Pancreas (tissue), 10 donors: ENCODE measurements at regions not wholly inside any gene's neighbourhood (a gene's known extent, or its start where the extent isn't known, plus 50 kb on each side); places are given as distances from the start of the nearest gene placed in this dataset.

ENCODE experiments used
- ATAC-seq, 4 donors: fragments of 200-7000 bp; cut with Tn5 transposase; one replicate each; pipeline versions ENCODE4 v1.8.0 to v1.9.1; 2020; ENCODE audit warnings: mild to moderate bottlenecking in 4 of 4, moderate library complexity in 4 of 4
- DNase-seq, 6 donors: peaks; one replicate each; pipeline ENCODE4 v3.0.0-alpha.2; 2020
- FAIRE-seq: peaks from 2 replicates; lab custom pipeline; 2012; peaks lifted over from hg19 to GRCh38; lab: Jason Lieb, UNC
- H3K27ac ChIP-seq, 4 donors: fragments of 200-600 bp; sonication (generic); 1 replicate in 3 of 4; 2 replicates in 1 of 4; pipeline versions ENCODE4 v1.5.0 to v1.8.0; 2020
- H3K27me3 ChIP-seq, 4 donors: fragments of 200-600 bp; one replicate each; pipeline ENCODE4 v1.8.0; 2021
- H3K36me3 ChIP-seq, 3 donors: fragments of 200-600 bp; sonication (generic) in 1 of 3; one replicate each; pipeline versions ENCODE4 v1.5.0 to v1.8.0; 2020 to 2021
- H3K4me1 ChIP-seq, 3 donors: fragments of 200-600 bp; one replicate each; pipeline ENCODE4 v1.8.0; 2021
- H3K4me3 ChIP-seq, 4 donors: fragments of 200-600 bp; sonication (generic) in 2 of 4; one replicate each; pipeline versions ENCODE4 v1.5.0 to v1.8.0; 2020 to 2021
- H3K9me3 ChIP-seq, 4 donors: fragments of 200-600 bp; one replicate each; pipeline ENCODE4 v1.8.0; 2021
- CTCF ChIP-seq, 4 donors: fragments of 200-600 bp; sonication (generic) in 3 of 4; IDR thresholded peaks; one replicate each; pipeline versions ENCODE4 v1.5.0 to v1.8.0; 2021; ENCODE audit warnings: antibody characterized with exemption in 4 of 4
- WGBS, 2 donors: extraction: QIAGEN DNeasy Blood & Tissue Kit; methylation state at CpG; one replicate each; pipeline ENCODE4 v1.1.7; 2013; 5-methylcytosine and 5-hydroxymethylcytosine counted together
- intact Hi-C, 3 donors: fragments of 100-400 bp; cut with DNase I; formaldehyde crosslinking; loops; one replicate each; pipeline versions ENCODE4 v1.11.1 to v1.14.2; 2022
- donor health status: healthy with polysubstance abuse.
- donor health status: DM: no; HTN: no; CAD: no; lungs with moderate emphysema.
- donor health status: DM: no; HTN: no; CAD: no.
- donor health status: control.
- donor health status: control.
- donor health status: Bipolar disorder and iron deficiency.
- donor health status: DM: yes; HTN: yes; CAD: no.
- donor health status: DM: no; HTN: no; CAD: no.
- donor health status: DM: no; HTN: no; CAD: no.
- donor health status: DM: yes; HTN: yes; CAD: no.

- Histone ChIP-seq H3K4me1 (peaks cover 0 to 7% (median 0%) of the 10 kb centered on the region in 3 donors), H3K9me3 (no peaks in the 10 kb centered on the region), H3K4me3 (no peak overlapping the region), H3K36me3 (no peaks in the 10 kb centered on the region), H3K27me3 (no peaks in the 10 kb centered on the region), H3K27ac (no peak overlapping the region)
- intact Hi-C loops: no loop called here
- TF ChIP-seq CTCF (IDR thresholded peaks at IDR 0.05): no peak
- WGBS, 2 donors: 77 to 81% methylated on average over 4 of the region's 4 CpGs
- FAIRE-seq (no peak), ATAC-seq (no peak), DNase-seq (no peak)
Observed at GRCh38 chr3:55203546-55203945, 275.7 kb upstream of the LRTM1 start.

- FAIRE-seq: no peak
- WGBS, 2 donors: 23 to 32% methylated on average over 4 of the region's 4 CpGs
- intact Hi-C loops: no loop called here
Observed at GRCh38 chr3:55203006-55203405, 275.1 kb upstream of the LRTM1 start.

GRCh38 chr3:55202326-55202725 lies 274.5 kb upstream of the LRTM1 start:
- Histone ChIP-seq H3K4me1 (peaks cover 0 to 7% (median 0%) of the 10 kb centered on the region in 3 donors), H3K4me3 (no peak overlapping the region), H3K27ac (no peak overlapping the region), H3K27me3 (no peaks in the 10 kb centered on the region), H3K36me3 (no peaks in the 10 kb centered on the region), H3K9me3 (no peaks in the 10 kb centered on the region)
- FAIRE-seq: no peak
- DNase-seq: no peak
- ATAC-seq: no peak
- 58 to 67% methylated on average over 2 of the region's 2 CpGs for WGBS, 2 donors
- TF ChIP-seq CTCF (IDR thresholded peaks at IDR 0.05): no peak
- intact Hi-C loops: no loop called here

More at GRCh38 chr3:55203006-55203405, 275.1 kb upstream of the LRTM1 start:
- H3K36me3 ChIP-seq: no peaks in the 10 kb centered on the region
- TF ChIP-seq CTCF (IDR thresholded peaks at IDR 0.05): no peak
- H3K4me3 ChIP-seq: no peak overlapping the region
- H3K27me3 ChIP-seq: no peaks in the 10 kb centered on the region
- H3K4me1 ChIP-seq: peaks cover 0 to 7% (median 0%) of the 10 kb centered on the region in 3 donors
- H3K27ac ChIP-seq: no peak overlapping the region
- H3K9me3 ChIP-seq: no peaks in the 10 kb centered on the region
- ATAC-seq (no peak), DNase-seq (no peak)

GRCh38 chr3:55201779-55202178 lies 273.9 kb upstream of the LRTM1 start:
- intact Hi-C loops: no loop called here
- H3K4me3 ChIP-seq: no peak overlapping the region

More at GRCh38 chr3:55201779-55202178, 273.9 kb upstream of the LRTM1 start:
- 82 to 91% methylated on average over 7 of the region's 7 CpGs for WGBS, 2 donors
- no peak overlapping the region for H3K27ac ChIP-seq
- H3K4me1 ChIP-seq: peaks cover 0 to 7% (median 0%) of the 10 kb centered on the region in 3 donors
- ATAC-seq: no peak
- no peak for TF ChIP-seq CTCF (IDR thresholded peaks at IDR 0.05)
- no peaks in the 10 kb centered on the region for H3K36me3 ChIP-seq
- no peaks in the 10 kb centered on the region for H3K9me3 ChIP-seq
- no peak for FAIRE-seq
- no peak for DNase-seq
- H3K27me3 ChIP-seq: no peaks in the 10 kb centered on the region
